Brain microvascular endothelial cell (primary cell): ENCODE measurements at regions not wholly inside any gene's neighbourhood (a gene's known extent, or its start where the extent isn't known, plus 50 kb on each side); places are given as distances from the start of the nearest gene placed in this dataset.

ENCODE experiments used
- DNase-seq: peaks from one replicate; pipeline ENCODE4 v3.0.0-alpha.2; 2020
- H3K27ac ChIP-seq: fragments of 250-450 bp; sonication (Bioruptor Pico); 2 replicates; pipeline ENCODE4 v1.5.1; 2020; ENCODE audit warnings: mild to moderate bottlenecking, moderate library complexity
- H3K27me3 ChIP-seq: fragments of 250-450 bp; sonication (Bioruptor Pico); replicated peaks from 2 replicates; pipeline ENCODE4 v1.5.1; 2020; ENCODE audit warnings: mild to moderate bottlenecking
- H3K36me3 ChIP-seq: fragments of 250-450 bp; sonication (Bioruptor Pico); replicated peaks from 2 replicates; pipeline ENCODE4 v1.5.1; 2020; ENCODE audit warnings: mild to moderate bottlenecking
- H3K4me3 ChIP-seq: 2 replicates; pipeline ENCODE4 v1.5.1; 2011; ENCODE audit warnings: low read depth, mild to moderate bottlenecking, control low read depth, low read length, moderate library complexity
- CTCF ChIP-seq: IDR thresholded peaks from 2 replicates; pipeline ENCODE4 v1.5.1; 2011; ENCODE audit warnings: low read depth, mild to moderate bottlenecking, moderate library complexity, low read length, control low read depth, inconsistent platforms; ENCODE audit errors: missing control alignments
- in situ Hi-C: cut with HindIII; loops from 2 replicates; pipeline ENCODE4 v1.10.0; 2017; ENCODE audit warnings: low sequenced_read_pairs, low pct_ligation_motif_present

DNA sequence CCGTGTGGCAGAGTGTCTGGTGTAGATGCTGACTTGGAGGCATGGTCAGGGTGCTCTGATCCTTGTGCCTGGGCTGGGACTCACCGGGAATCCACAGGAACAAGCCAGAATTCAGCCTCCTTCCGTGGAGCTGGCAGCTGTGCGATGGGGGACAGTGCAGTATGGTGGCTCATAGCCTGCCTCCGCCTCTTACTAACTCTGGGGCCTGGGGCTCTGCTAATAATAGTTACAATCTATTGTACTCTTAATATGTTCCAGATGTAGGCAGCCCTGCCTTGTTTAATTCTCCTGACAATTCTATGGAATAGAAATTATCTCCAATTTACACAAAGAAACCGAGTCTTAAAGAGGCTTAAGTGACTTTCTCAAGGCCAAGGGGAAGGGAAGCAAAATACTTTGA lies 77.6 kb downstream of the PCDH1 start:
- DNase-seq, result no peak
- no peaks in the 10 kb centered on the region for H3K36me3 ChIP-seq
- in situ Hi-C loops, result no loop called here
- no peak overlapping the region for H3K4me3 ChIP-seq
- no peak for TF ChIP-seq CTCF
- no peak overlapping the region for H3K27ac ChIP-seq
- H3K27me3 ChIP-seq, result peaks cover 17% of the 10 kb centered on the region

DNA sequence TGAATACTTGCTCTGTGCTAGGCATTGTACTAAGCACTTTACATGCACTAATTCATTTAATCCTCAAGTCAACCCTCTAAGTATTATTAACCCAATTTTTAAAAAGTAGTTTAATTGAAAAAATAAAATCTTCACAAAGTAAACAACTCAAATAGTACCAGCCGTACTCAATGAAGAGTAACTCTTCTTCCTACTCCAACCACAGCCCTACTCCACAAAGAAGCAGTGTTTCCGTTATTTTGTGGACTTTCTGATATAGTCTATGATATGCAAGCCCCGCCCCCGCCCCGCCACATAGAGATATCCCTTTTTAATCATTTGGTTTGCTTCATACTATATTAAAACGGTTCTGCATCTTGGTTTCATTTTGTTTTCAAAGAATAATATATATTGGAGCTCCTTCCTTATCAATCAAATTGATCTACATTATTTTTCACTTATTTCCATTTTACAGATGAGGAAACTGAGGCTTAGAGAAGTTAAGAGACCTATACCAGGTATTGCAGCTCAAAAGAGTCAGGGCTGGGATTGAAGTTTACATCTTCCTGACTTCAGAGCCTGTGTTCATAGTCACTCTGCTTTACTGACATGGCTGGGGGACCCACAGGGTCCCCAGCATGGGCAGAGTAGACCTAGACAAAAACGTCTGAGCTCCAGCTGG lies 78.6 kb downstream of the PCDH1 start:
- no peaks in the 10 kb centered on the region for H3K36me3 ChIP-seq
- H3K27ac ChIP-seq, result no peak overlapping the region
- in situ Hi-C loops, result no loop called here
- peaks cover 11% of the 10 kb centered on the region for H3K27me3 ChIP-seq
- H3K4me3 ChIP-seq, result no peak overlapping the region
- no peak for DNase-seq
- TF ChIP-seq CTCF, result no peak

DNA sequence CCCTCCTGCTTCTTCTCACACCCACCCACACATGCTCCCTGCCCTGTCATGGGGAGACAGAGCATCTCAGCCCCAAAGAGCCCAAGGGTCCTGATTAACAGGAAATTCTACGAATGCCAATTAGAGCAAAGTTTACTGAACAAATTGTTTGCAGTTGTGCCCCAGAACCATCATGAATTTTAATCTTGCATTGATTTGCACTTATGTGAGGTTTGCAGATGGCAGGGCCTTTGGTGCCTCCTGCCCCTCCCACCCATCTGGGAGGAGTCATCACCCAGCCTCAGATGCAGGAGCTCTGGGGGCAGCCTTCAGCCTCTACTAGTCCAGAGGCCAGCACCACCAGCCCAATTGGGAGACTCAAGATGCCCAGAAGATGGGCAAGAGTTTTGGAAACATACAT lies 80.8 kb downstream of the PCDH1 start:
- Histone ChIP-seq H3K27ac (no peak overlapping the region), H3K27me3 (no peaks in the 10 kb centered on the region), H3K36me3 (no peaks in the 10 kb centered on the region), H3K4me3 (no peak overlapping the region)
- no peak for TF ChIP-seq CTCF
- no peak for DNase-seq
- in situ Hi-C loops, result no loop called here

GRCh38 chr5:141795421-141795820 lies 82.8 kb downstream of the PCDH1 start:
- no peak overlapping the region for H3K27ac ChIP-seq
- in situ Hi-C loops, result no loop called here
- no peak for TF ChIP-seq CTCF
- no peaks in the 10 kb centered on the region for H3K27me3 ChIP-seq
- H3K4me3 ChIP-seq, result no peak overlapping the region
- no peak for DNase-seq
- H3K36me3 ChIP-seq, result no peaks in the 10 kb centered on the region

DNA sequence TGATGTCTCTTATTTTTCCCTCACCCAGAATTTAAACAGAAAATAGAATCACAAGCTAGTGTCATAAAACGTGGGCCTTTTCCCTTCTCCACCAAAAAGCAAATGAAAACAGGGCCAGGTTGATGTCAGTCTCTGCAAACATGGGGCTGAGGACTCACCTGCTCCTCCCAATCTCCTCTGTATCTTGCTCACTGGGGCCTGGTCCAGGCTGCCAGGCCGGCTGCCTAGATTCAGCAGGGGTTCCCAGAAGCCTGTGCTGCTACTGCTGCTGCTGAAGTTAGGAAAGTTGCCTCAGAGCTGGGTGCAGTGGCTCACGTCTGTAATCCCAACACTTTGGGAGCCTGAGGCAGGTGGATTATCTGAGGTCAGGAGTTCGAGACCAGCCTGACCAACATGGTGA lies 84.3 kb downstream of the PCDH1 start:
- TF ChIP-seq CTCF, result no peak
- H3K4me3 ChIP-seq, result no peak overlapping the region
- in situ Hi-C loops, result no loop called here
- peaks cover under 1% of the 10 kb centered on the region for H3K27me3 ChIP-seq
- H3K27ac ChIP-seq, result no peak overlapping the region
- H3K36me3 ChIP-seq, result no peaks in the 10 kb centered on the region
- no peak for DNase-seq

DNA sequence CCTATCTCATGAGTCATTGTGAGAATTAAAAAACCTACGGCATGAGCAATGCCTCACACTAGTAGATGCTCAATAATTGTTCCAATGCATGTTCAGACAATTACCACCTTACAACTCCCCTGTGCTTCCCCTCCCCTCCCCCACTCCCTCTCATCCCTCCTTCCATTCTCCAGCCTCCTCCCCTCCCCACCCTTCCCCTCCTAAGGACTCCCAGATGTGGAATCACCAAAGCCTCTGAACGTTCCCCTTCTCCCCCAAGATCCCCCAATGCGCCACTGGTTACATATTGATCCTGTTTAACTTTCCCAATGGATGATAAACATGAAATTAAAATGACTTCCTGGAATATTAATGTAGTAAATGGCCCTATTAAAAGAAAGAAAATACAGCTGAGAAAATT lies 84.8 kb downstream of the PCDH1 start:
- DNase-seq, result no peak
- Histone ChIP-seq H3K36me3 (no peaks in the 10 kb centered on the region), H3K27me3 (peaks cover 4% of the 10 kb centered on the region), H3K4me3 (no peak overlapping the region), H3K27ac (no peak overlapping the region)
- in situ Hi-C loops, result no loop called here
- TF ChIP-seq CTCF, result no peak
